ENCODE measurements at regions not wholly inside any gene's neighbourhood (a gene's known extent, or its start where the extent isn't known, plus 50 kb on each side); places are given as distances from the start of the nearest gene placed in this dataset.

- Histone ChIP-seq H3K27ac (no peak overlapping the region), H3K9me3 (no peaks in the 10 kb centered on the region), H3K36me3 (no peaks in the 10 kb centered on the region), H3K4me1 (peaks cover 0 to 25% of the 10 kb centered on the region in 2 donors), H3K27me3 (no peaks in the 10 kb centered on the region), H3K4me3 (no peak overlapping the region)
- no peak for DNase-seq (ENCODE audit: low spot score)
- TF ChIP-seq CTCF (IDR thresholded peaks at IDR 0.05): no peak
These were observed 441.9 kb downstream of the PLK2 start for GRCh38 chr5:58018016-58018415.

DNA sequence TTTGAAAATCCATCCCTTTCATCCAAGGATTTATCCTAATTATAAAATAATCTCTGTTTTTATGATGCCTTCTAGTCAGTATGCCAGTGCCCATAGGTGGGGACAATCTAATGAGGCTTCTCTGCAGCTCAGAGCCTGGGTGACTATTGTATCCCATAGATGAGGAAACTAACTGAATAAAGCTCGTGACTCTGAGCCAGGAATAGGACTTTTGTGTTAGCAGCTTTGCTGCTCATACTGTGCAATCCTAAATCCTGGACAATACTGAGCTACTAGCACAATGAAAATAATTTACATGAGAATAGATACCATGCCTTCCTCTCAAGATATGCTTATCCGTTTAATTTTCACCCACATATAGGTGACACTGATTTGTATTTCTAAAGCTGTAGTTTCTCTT lies 443.0 kb downstream of the PLK2 start:
- Histone ChIP-seq H3K36me3 (no peaks in the 10 kb centered on the region), H3K27ac (no peak overlapping the region), H3K27me3 (no peaks in the 10 kb centered on the region), H3K4me1 (peaks cover 0 to 21% of the 10 kb centered on the region in 2 donors), H3K9me3 (no peaks in the 10 kb centered on the region), H3K4me3 (no peak overlapping the region)
- DNase-seq (ENCODE audit: low spot score): no peak
- no peak for TF ChIP-seq CTCF (IDR thresholded peaks at IDR 0.05)

DNA sequence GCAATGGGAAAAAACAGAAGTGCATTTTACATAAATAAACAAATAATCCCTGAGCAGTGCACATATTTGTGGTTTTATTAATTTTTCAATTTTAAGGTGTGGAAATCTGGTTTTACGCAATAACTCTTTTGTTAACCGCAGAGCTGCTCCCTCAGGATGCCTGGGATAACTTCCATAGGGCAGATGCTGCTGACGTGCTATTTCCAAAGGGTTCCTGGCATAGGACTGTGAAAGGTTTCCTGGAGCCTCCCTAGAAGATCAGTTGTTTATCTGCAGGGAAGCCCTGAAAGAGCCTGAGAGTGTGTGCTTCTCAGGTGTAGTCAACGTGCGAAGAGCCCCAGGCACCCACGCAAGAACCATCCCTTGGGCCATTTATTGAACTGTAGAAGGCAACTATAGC lies 443.5 kb downstream of the PLK2 start:
- no peak overlapping the region for H3K4me3 ChIP-seq
- no peak for DNase-seq (ENCODE audit: low spot score)
- H3K27me3 ChIP-seq: no peaks in the 10 kb centered on the region
- no peak for TF ChIP-seq CTCF (IDR thresholded peaks at IDR 0.05)
- no peak overlapping the region for H3K27ac ChIP-seq
- no peaks in the 10 kb centered on the region for H3K36me3 ChIP-seq
- peaks cover 0 to 16% of the 10 kb centered on the region in 2 donors for H3K4me1 ChIP-seq
- no peaks in the 10 kb centered on the region for H3K9me3 ChIP-seq

DNA sequence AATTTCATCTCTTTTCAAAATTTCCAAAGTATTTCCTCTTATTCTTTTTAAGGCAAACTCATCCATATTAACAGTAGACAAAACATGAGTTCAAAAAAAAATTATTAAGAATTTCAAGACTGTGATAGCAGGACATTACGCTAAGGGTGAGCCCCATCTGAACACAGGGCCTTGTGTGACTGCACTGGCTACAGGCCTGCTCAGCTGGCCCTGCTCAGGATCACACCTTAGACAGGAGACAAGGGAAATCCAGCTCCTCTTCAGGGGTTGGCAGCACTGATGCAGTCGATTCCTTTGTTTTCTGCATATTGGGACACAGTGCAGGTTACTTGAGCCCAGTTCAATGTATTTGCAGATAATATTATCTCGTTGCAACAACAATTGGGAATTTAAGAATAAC lies 444.7 kb downstream of the PLK2 start:
- no peak overlapping the region for H3K27ac ChIP-seq
- no peak for DNase-seq (ENCODE audit: low spot score)
- H3K36me3 ChIP-seq: no peaks in the 10 kb centered on the region
- H3K4me3 ChIP-seq: no peak overlapping the region
- no peaks in the 10 kb centered on the region for H3K27me3 ChIP-seq
- no peak for TF ChIP-seq CTCF (IDR thresholded peaks at IDR 0.05)
- no peaks in the 10 kb centered on the region for H3K9me3 ChIP-seq
- peaks cover 0 to 14% of the 10 kb centered on the region in 2 donors for H3K4me1 ChIP-seq

GRCh38 chr5:58013542-58014258 lies 446.2 kb downstream of the PLK2 start:
- H3K27me3 ChIP-seq: no peaks in the 10 kb centered on the region
- H3K9me3 ChIP-seq: no peaks in the 10 kb centered on the region
- DNase-seq (ENCODE audit: low spot score): no peak
- TF ChIP-seq CTCF (IDR thresholded peaks at IDR 0.05): no peak
- no peak overlapping the region for H3K4me3 ChIP-seq
- H3K36me3 ChIP-seq: no peaks in the 10 kb centered on the region
- no peak overlapping the region for H3K27ac ChIP-seq
- peaks cover 0 to 4% of the 10 kb centered on the region in 2 donors for H3K4me1 ChIP-seq

- no peak for TF ChIP-seq CTCF (IDR thresholded peaks at IDR 0.05)
- peaks cover 0 to 4% of the 10 kb centered on the region in 2 donors for H3K4me1 ChIP-seq
- no peaks in the 10 kb centered on the region for H3K9me3 ChIP-seq
- no peak for DNase-seq (ENCODE audit: low spot score)
- H3K36me3 ChIP-seq: no peaks in the 10 kb centered on the region
- no peaks in the 10 kb centered on the region for H3K27me3 ChIP-seq
- no peak overlapping the region for H3K4me3 ChIP-seq
- no peak overlapping the region for H3K27ac ChIP-seq
These were observed 447.0 kb downstream of the PLK2 start for GRCh38 chr5:58012801-58013315.
